GM12878 (cell line): ENCODE measurements at regions not wholly inside any gene's neighbourhood (a gene's known extent, or its start where the extent isn't known, plus 50 kb on each side); places are given as distances from the start of the nearest gene placed in this dataset.

ENCODE experiments used
- ATAC-seq: fragments of 200-7000 bp; cut with Tn5 transposase; 3 replicates; pipeline ENCODE4 v1.9.1; 2020; ENCODE audit warnings: mild to moderate bottlenecking, moderate library complexity
- BruUV-seq: library from RNA; stranded (reverse); fragments of 400-500 nt; replicated peaks from 2 replicates; lab custom pipeline; 2021; lab: Mats Ljungman, UMichigan
- CTCF ChIA-PET: fragments of 300-600 bp; sonication (Branson Sonifier 250); formaldehyde crosslinking; extraction: SDS; loops from one replicate; lab custom pipeline; 2021; ENCODE audit warnings: inconsistent platforms; lab: Yijun Ruan, JAX
- POLR2A ChIA-PET: fragments of 350-600 bp; formaldehyde crosslinking; extraction: SDS; loops from one replicate; lab custom pipeline; 2021; ENCODE audit warnings: inconsistent platforms; lab: Charles Lee
- RAD21 ChIA-PET: fragments of 300-600 bp; sonication (Branson Sonifier 250); formaldehyde crosslinking; loops from one replicate; lab custom pipeline; 2023; ENCODE audit warnings: antibody characterized with exemption; ENCODE audit not compliant: unreplicated experiment; lab: Charles Lee
- SMC1A ChIA-PET: fragments of 300-600 bp; sonication (Branson Sonifier 250); formaldehyde crosslinking; loops from one replicate; lab custom pipeline; 2023; ENCODE audit not compliant: unreplicated experiment, uncharacterized antibody; lab: Charles Lee
- DNase-seq: peaks from one replicate; pipeline ENCODE4 v3.0.0-alpha.2; 2011; ENCODE audit warnings: low read depth, low spot score
- FAIRE-seq: peaks from 3 replicates; lab custom pipeline; 2011; peaks lifted over from hg19 to GRCh38; lab: Jason Lieb, UNC
- H2AFZ ChIP-seq: 2 replicates; pipeline ENCODE4 v1.6.0; 2011; ENCODE audit warnings: low read depth, low read length, control low read depth; ENCODE audit not compliant: control insufficient read depth
- H3K27ac ChIP-seq: 2 replicates; pipeline ENCODE4 v1.5.1; 2011; ENCODE audit warnings: control low read depth; ENCODE audit not compliant: control insufficient read depth, insufficient read depth
- H3K27me3 ChIP-seq, 2 experiments: replicated peaks in 1 of 2; 2 replicates each; pipeline versions ENCODE4 v1.6.0 to v1.6.1; 2011; ENCODE audit warnings: low read length in 1 of 2; ENCODE audit not compliant: control insufficient read depth in 2 of 2, insufficient read depth in 2 of 2
- H3K36me3 ChIP-seq, 2 experiments: 2 replicates each; pipeline ENCODE4 v1.5.1; 2011; ENCODE audit warnings: low read length in 1 of 2; ENCODE audit not compliant: control insufficient read depth in 2 of 2, insufficient read depth in 2 of 2
- H3K4me1 ChIP-seq: 2 replicates; pipeline ENCODE4 v1.6.1; 2011; ENCODE audit warnings: mild to moderate bottlenecking, low read length, moderate library complexity, mixed read lengths; ENCODE audit not compliant: control insufficient read depth, insufficient read depth
- H3K4me2 ChIP-seq: 2 replicates; pipeline ENCODE4 v1.6.0; 2011; ENCODE audit warnings: control low read depth; ENCODE audit not compliant: control insufficient read depth, insufficient read depth
- H3K4me3 ChIP-seq: fragments of 200-600 bp; sonication (generic); 2 replicates; pipeline ENCODE4 v1.5.1; 2016
- H3K79me2 ChIP-seq: 2 replicates; pipeline ENCODE4 v1.6.0; 2011; ENCODE audit warnings: low read length; ENCODE audit not compliant: control insufficient read depth, insufficient read depth
- H3K9ac ChIP-seq: 2 replicates; pipeline ENCODE4 v1.8.0; 2011; ENCODE audit warnings: low read length, control low read depth, mixed read lengths; ENCODE audit not compliant: control insufficient read depth, insufficient read depth
- H3K9me3 ChIP-seq: replicated peaks from 3 replicates; pipeline ENCODE4 v1.5.1; 2011; ENCODE audit warnings: mild to moderate bottlenecking, low read length; ENCODE audit not compliant: control insufficient read depth, insufficient read depth
- H4K20me1 ChIP-seq: 2 replicates; pipeline ENCODE4 v1.6.0; 2011; ENCODE audit not compliant: control insufficient read depth, insufficient read depth
- BMI1 ChIP-seq: fragments of 450-650 bp; IDR thresholded peaks from 2 replicates; pipeline ENCODE4 v1.6.1; 2016; ENCODE audit warnings: mild to moderate bottlenecking, moderate library complexity, borderline replicate concordance
- IKZF2 ChIP-seq, 2 experiments: fragments of 450-650 bp; IDR thresholded peaks; 2 replicates each; pipeline ENCODE4 v1.6.1; 2017; ENCODE audit warnings: mild to moderate bottlenecking in 2 of 2, moderate library complexity in 2 of 2
- JUNB ChIP-seq: IDR thresholded peaks from 2 replicates; pipeline ENCODE4 v1.6.1; 2016; ENCODE audit warnings: antibody characterized with exemption, mild to moderate bottlenecking
- JUND ChIP-seq: IDR thresholded peaks from 2 replicates; pipeline ENCODE4 v1.6.1; 2012; ENCODE audit warnings: low read depth, mild to moderate bottlenecking, low read length, improper control_type of control experiment, moderate library complexity
- NFXL1 ChIP-seq: fragments of 450-650 bp; IDR thresholded peaks from 2 replicates; pipeline ENCODE4 v1.6.1; 2017; ENCODE audit warnings: antibody characterized with exemption, mild to moderate bottlenecking, borderline replicate concordance
- RAD21 ChIP-seq: IDR thresholded peaks from 2 replicates; pipeline ENCODE4 v1.6.1; 2011; ENCODE audit warnings: mild to moderate bottlenecking, low read depth, low read length, moderate library complexity; ENCODE audit not compliant: insufficient read depth
- SIX5 ChIP-seq: IDR thresholded peaks from 2 replicates; pipeline ENCODE4 v1.6.1; 2011; ENCODE audit warnings: mild to moderate bottlenecking, low read depth, low read length, moderate library complexity; ENCODE audit not compliant: severe bottlenecking
- SMAD5 ChIP-seq: IDR thresholded peaks from 2 replicates; pipeline ENCODE4 v1.6.1; 2016; ENCODE audit warnings: antibody characterized with exemption, low read depth
- SUZ12 ChIP-seq: fragments of 200-600 bp; sonication (generic); IDR thresholded peaks from one replicate; pipeline ENCODE4 v1.6.1; 2018; ENCODE audit warnings: antibody characterized with exemption, mild to moderate bottlenecking; ENCODE audit not compliant: unreplicated experiment
- WGBS: methylation state at CpG from one replicate; pipeline ENCODE4 v1.1.6; 2016; ENCODE audit warnings: low lambda C conversion rate; ENCODE audit not compliant: insufficient replicate concordance, insufficient coverage; ENCODE audit errors: missing lambda C conversion rate; 5-methylcytosine and 5-hydroxymethylcytosine counted together
- in situ Hi-C: fragments of 300-500 bp; cut with MboI; formaldehyde crosslinking; loops from 9 replicates; pipeline ENCODE4 v1.14.3; 2018; ENCODE audit warnings: mixed read lengths
- intact Hi-C: fragments of 100-400 bp; cut with micrococcal nuclease; formaldehyde crosslinking; loops from one replicate; pipeline ENCODE4 v1.14.2; 2022; ENCODE audit not compliant: unreplicated experiment
- TF ChIP-seq, protein P1 (sequence below): fragments of 450-650 bp; conservative IDR thresholded peaks from 2 replicates; pipeline ENCODE4 v1.6.1; 2017; ENCODE audit warnings: mild to moderate bottlenecking, moderate library complexity
- TF ChIP-seq, protein P2 (sequence below): fragments of 450-650 bp; formaldehyde crosslinking; IDR thresholded peaks from 2 replicates; pipeline ENCODE4 v1.4.0; 2022; ENCODE audit warnings: mild to moderate bottlenecking, moderate library complexity

DNA sequence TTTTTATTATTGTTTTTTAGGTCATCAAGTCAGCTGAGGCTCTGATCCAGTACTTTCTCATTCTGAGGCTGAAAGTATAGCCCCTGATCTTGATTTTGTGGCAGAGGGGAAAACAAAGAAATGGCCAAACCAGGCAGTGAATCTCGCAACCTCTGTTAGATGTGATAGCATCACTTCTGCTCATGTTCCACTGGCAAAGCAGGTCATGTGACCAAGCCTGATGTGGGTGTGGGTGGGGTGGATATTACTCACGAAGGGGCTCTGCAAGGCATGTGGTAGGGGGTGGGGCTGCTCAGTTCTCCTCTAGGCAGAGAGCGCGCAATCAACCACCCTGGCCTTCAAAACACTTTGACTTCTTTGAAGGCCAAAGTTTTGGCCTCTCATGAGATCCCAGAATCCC is 254.2 kb downstream of the MYCN start:
- no peak overlapping the region for H3K27ac ChIP-seq
- no peaks in the 10 kb centered on the region; a peak in 1 of 4 replicates for H3K27me3 ChIP-seq
- SMC1A ChIA-PET: no interaction called here
- H3K4me2 ChIP-seq: no peak overlapping the region
- CTCF ChIA-PET: no interaction called here
- TF ChIP-seq BMI1: no peak
- TF ChIP-seq JUNB: no peak
- TF ChIP-seq SUZ12: no peak
- TF ChIP-seq JUND: no peak
- TF ChIP-seq, protein P1, sequence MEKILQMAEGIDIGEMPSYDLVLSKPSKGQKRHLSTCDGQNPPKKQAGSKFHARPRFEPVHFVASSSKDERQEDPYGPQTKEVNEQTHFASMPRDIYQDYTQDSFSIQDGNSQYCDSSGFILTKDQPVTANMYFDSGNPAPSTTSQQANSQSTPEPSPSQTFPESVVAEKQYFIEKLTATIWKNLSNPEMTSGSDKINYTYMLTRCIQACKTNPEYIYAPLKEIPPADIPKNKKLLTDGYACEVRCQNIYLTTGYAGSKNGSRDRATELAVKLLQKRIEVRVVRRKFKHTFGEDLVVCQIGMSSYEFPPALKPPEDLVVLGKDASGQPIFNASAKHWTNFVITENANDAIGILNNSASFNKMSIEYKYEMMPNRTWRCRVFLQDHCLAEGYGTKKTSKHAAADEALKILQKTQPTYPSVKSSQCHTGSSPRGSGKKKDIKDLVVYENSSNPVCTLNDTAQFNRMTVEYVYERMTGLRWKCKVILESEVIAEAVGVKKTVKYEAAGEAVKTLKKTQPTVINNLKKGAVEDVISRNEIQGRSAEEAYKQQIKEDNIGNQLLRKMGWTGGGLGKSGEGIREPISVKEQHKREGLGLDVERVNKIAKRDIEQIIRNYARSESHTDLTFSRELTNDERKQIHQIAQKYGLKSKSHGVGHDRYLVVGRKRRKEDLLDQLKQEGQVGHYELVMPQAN: no peak
- TF ChIP-seq NFXL1: no peak
- TF ChIP-seq IKZF2 (IDR thresholded peaks at IDR 0.05): no peak
- no peak for TF ChIP-seq SMAD5
- no peak for TF ChIP-seq RAD21
- no peak for TF ChIP-seq SIX5
- TF ChIP-seq, protein P2, sequence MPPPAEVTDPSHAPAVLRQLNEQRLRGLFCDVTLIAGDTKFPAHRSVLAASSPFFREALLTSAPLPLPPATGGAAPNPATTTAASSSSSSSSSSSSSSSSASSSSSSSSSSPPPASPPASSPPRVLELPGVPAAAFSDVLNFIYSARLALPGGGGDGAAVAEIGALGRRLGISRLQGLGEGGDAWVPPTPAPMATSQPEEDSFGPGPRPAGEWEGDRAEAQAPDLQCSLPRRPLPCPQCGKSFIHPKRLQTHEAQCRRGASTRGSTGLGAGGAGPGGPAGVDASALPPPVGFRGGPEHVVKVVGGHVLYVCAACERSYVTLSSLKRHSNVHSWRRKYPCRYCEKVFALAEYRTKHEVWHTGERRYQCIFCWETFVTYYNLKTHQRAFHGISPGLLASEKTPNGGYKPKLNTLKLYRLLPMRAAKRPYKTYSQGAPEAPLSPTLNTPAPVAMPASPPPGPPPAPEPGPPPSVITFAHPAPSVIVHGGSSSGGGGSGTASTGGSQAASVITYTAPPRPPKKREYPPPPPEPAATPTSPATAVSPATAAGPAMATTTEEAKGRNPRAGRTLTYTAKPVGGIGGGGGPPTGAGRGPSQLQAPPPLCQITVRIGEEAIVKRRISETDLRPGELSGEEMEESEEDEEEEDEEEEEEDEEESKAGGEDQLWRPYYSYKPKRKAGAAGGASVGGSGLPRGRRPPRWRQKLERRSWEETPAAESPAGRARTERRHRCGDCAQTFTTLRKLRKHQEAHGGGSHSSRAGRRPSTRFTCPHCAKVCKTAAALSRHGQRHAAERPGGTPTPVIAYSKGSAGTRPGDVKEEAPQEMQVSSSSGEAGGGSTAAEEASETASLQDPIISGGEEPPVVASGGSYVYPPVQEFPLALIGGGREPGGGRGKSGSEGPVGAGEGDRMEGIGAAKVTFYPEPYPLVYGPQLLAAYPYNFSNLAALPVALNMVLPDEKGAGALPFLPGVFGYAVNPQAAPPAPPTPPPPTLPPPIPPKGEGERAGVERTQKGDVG (CRISPR knock-in tag): no peak
- TF ChIP-seq, all 136 proteins: peak for 0
- intact Hi-C loops: no loop called here
- ChIA-PET RAD21 (no interaction called here), POLR2A (no interaction called here)
- Histone ChIP-seq H3K36me3 (no peaks in the 10 kb centered on the region), H3K4me3 (no peak overlapping the region), H3K4me1 (no peaks in the 10 kb centered on the region), H3K79me2 (no peaks in the 10 kb centered on the region), H3K9ac (no peak overlapping the region), H2AFZ (no peak overlapping the region), H4K20me1 (no peaks in the 10 kb centered on the region), H3K9me3 (no peaks in the 10 kb centered on the region)
- WGBS: 56% methylated on average over 4 of the region's 4 CpGs
- FAIRE-seq: no peak
- DNase-seq: no peak
- no peak for ATAC-seq
- BruUV-seq: no TSS peak
- in situ Hi-C loops: no loop called here
